ENCODE measurements at regions not wholly inside any gene's neighbourhood (a gene's known extent, or its start where the extent isn't known, plus 50 kb on each side); places are given as distances from the start of the nearest gene placed in this dataset.

- Histone ChIP-seq H3K27me3 (no peaks in the 10 kb centered on the region), H3K4me2 (no peak overlapping the region)
- TF ChIP-seq Cebpa-rat (IDR thresholded peaks at IDR 0.05) = no peak
Measured at GRCh38 chr7:31249671-31250070, 90.9 kb downstream of the NEUROD6 start.

GRCh38 chr7:31236868-31237267, 103.7 kb downstream of the NEUROD6 start:
- H3K9ac ChIP-seq = no peak overlapping the region
- no peak for TF ChIP-seq Cebpa-rat (IDR thresholded peaks at IDR 0.05)
- peaks cover 21% of the 10 kb centered on the region for H3K4me1 ChIP-seq
- no peaks in the 10 kb centered on the region for H3K9me3 ChIP-seq
- H3K36me3 ChIP-seq = no peaks in the 10 kb centered on the region
- H3K27me3 ChIP-seq = no peaks in the 10 kb centered on the region
- no peak overlapping the region for H3K4me2 ChIP-seq
- H3K27ac ChIP-seq = no peak overlapping the region
- H3K4me3 ChIP-seq = no peak overlapping the region
- H4K20me1 ChIP-seq = no peaks in the 10 kb centered on the region

More at GRCh38 chr7:31249671-31250070, 90.9 kb downstream of the NEUROD6 start:
- H4K20me1 ChIP-seq = no peaks in the 10 kb centered on the region
- H3K36me3 ChIP-seq = no peaks in the 10 kb centered on the region
- H3K9me3 ChIP-seq = no peaks in the 10 kb centered on the region
- no peak overlapping the region for H3K27ac ChIP-seq
- H3K4me3 ChIP-seq = no peak overlapping the region
- H3K9ac ChIP-seq = no peak overlapping the region
- no peaks in the 10 kb centered on the region for H3K4me1 ChIP-seq

- no peak overlapping the region for H3K4me3 ChIP-seq
- H3K36me3 ChIP-seq = no peaks in the 10 kb centered on the region
- H4K20me1 ChIP-seq = no peaks in the 10 kb centered on the region
- H3K4me2 ChIP-seq = peak overlapping the region; percentile 52
- no peaks in the 10 kb centered on the region for H3K27me3 ChIP-seq
- no peak overlapping the region for H3K9ac ChIP-seq
- TF ChIP-seq Cebpa-rat (IDR thresholded peaks at IDR 0.05) = no peak
- H3K9me3 ChIP-seq = no peaks in the 10 kb centered on the region
- H3K27ac ChIP-seq = no peak overlapping the region
- peaks cover 21% of the 10 kb centered on the region for H3K4me1 ChIP-seq
Measured at GRCh38 chr7:31234836-31235605, 105.5 kb downstream of the NEUROD6 start.

DNA sequence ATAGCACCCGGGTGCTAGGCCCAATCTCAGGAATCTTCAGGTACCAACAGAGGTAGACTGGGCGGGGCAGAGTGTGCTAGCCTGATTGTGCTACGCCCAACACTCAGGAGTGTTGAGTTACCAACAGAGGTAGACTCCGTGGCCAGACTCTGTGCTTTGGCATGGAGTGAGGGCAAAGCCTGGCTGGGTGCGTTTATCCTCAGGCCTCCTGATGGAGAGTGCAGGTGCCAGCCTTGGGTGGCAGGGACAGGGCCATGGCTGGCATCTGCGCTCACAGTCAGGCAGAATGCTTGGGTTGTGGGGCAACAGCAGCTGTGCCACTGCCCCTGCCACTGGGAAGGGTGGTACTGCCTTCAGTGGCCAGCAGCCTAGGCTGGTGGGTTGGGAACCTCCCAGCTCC, 111.6 kb downstream of the NEUROD6 start:
- no peak overlapping the region for H3K4me3 ChIP-seq
- H3K9me3 ChIP-seq = peaks cover 47% of the 10 kb centered on the region
- TF ChIP-seq Cebpa-rat (IDR thresholded peaks at IDR 0.05) = no peak
- no peaks in the 10 kb centered on the region for H3K36me3 ChIP-seq
- H3K27ac ChIP-seq = no peak overlapping the region
- no peak overlapping the region for H3K9ac ChIP-seq
- H4K20me1 ChIP-seq = no peaks in the 10 kb centered on the region
- H3K27me3 ChIP-seq = no peaks in the 10 kb centered on the region
- H3K4me1 ChIP-seq = no peaks in the 10 kb centered on the region
- no peak overlapping the region for H3K4me2 ChIP-seq

GRCh38 chr7:31214751-31215150, 125.8 kb downstream of the NEUROD6 start:
- H4K20me1 ChIP-seq = no peaks in the 10 kb centered on the region

GRCh38 chr7:31211281-31211680, 129.2 kb downstream of the NEUROD6 start:
- no peaks in the 10 kb centered on the region for H3K9me3 ChIP-seq
- H4K20me1 ChIP-seq = no peaks in the 10 kb centered on the region
- H3K4me2 ChIP-seq = no peak overlapping the region
- H3K9ac ChIP-seq = no peak overlapping the region
- H3K4me3 ChIP-seq = no peak overlapping the region
- no peaks in the 10 kb centered on the region for H3K4me1 ChIP-seq
- no peaks in the 10 kb centered on the region for H3K27me3 ChIP-seq
- no peak for TF ChIP-seq Cebpa-rat (IDR thresholded peaks at IDR 0.05)
- H3K36me3 ChIP-seq = no peaks in the 10 kb centered on the region
- H3K27ac ChIP-seq = no peak overlapping the region

More at GRCh38 chr7:31214751-31215150, 125.8 kb downstream of the NEUROD6 start:
- Histone ChIP-seq H3K27me3 (no peaks in the 10 kb centered on the region), H3K4me2 (no peak overlapping the region), H3K4me3 (no peak overlapping the region), H3K9ac (no peak overlapping the region), H3K27ac (no peak overlapping the region), H3K36me3 (no peaks in the 10 kb centered on the region), H3K9me3 (no peaks in the 10 kb centered on the region), H3K4me1 (no peaks in the 10 kb centered on the region)
- TF ChIP-seq Cebpa-rat (IDR thresholded peaks at IDR 0.05) = no peak

GRCh38 chr7:31204071-31204470, 136.5 kb downstream of the NEUROD6 start:
- Histone ChIP-seq H3K36me3 (no peaks in the 10 kb centered on the region), H4K20me1 (no peaks in the 10 kb centered on the region), H3K4me3 (no peak overlapping the region), H3K9me3 (no peaks in the 10 kb centered on the region), H3K27me3 (no peaks in the 10 kb centered on the region), H3K4me2 (no peak overlapping the region), H3K27ac (no peak overlapping the region), H3K4me1 (no peaks in the 10 kb centered on the region), H3K9ac (no peak overlapping the region)
- TF ChIP-seq Cebpa-rat (IDR thresholded peaks at IDR 0.05) = no peak

GRCh38 chr7:31203551-31203950, 137.0 kb downstream of the NEUROD6 start:
- Histone ChIP-seq H3K9me3 (peaks cover 1% of the 10 kb centered on the region), H3K36me3 (no peaks in the 10 kb centered on the region)
- TF ChIP-seq Cebpa-rat (IDR thresholded peaks at IDR 0.05) = no peak

DNA sequence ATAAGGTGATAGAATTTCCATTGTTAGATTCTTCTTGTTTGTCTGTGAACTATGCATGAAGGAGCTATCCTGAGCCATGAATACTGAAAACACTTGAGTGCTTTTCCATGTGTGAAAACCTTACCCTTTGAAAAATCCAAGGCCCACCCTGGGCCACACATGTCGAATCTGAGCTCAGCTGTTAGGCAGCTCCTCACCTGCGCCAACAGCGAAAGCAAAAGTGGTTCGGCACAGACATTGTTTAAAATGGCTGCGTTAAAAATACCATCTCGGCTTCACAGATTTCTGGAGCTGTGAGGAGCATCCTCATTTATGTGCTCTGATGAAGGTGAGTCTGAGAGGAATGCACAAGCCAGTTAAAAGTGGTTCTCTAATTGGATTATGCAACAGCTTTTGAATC, 137.7 kb downstream of the NEUROD6 start:
- no peaks in the 10 kb centered on the region for H3K27me3 ChIP-seq
- peaks cover 9% of the 10 kb centered on the region for H3K9me3 ChIP-seq
- H4K20me1 ChIP-seq = no peaks in the 10 kb centered on the region
- TF ChIP-seq Cebpa-rat (IDR thresholded peaks at IDR 0.05) = no peak
- no peak overlapping the region for H3K27ac ChIP-seq
- no peaks in the 10 kb centered on the region for H3K4me1 ChIP-seq
- no peak overlapping the region for H3K4me2 ChIP-seq
- H3K36me3 ChIP-seq = no peaks in the 10 kb centered on the region
- H3K4me3 ChIP-seq = no peak overlapping the region
- no peak overlapping the region for H3K9ac ChIP-seq

More at GRCh38 chr7:31203551-31203950, 137.0 kb downstream of the NEUROD6 start:
- Histone ChIP-seq H3K4me2 (no peak overlapping the region), H3K27me3 (no peaks in the 10 kb centered on the region), H3K27ac (no peak overlapping the region), H4K20me1 (no peaks in the 10 kb centered on the region), H3K9ac (no peak overlapping the region), H3K4me1 (no peaks in the 10 kb centered on the region), H3K4me3 (no peak overlapping the region)

DNA sequence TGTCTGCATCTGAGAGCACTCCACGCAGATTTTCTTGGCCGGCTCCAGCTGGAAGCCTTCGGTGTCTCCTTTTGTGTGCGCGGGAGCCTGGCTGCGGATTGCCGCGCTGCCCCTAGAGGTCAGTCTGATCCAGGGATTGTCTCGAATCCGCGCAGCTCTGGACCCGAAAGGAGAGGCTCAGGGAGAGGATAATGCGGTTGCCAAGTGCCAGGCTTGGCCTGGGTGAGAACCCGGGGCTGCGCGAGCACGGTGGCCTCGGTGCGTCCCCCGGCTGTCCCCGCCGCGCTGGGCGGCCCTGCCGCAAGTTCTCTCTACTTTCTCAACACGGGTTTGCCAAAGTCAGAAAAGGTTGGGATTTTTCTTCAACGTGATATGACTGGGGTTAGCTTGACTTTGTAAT, 140.9 kb downstream of the ADCYAP1R1 start:
- no peak overlapping the region for H3K4me2 ChIP-seq
- TF ChIP-seq Cebpa-rat (IDR thresholded peaks at IDR 0.05) = no peak
- no peaks in the 10 kb centered on the region for H3K4me1 ChIP-seq

More for the DNA sequence above, 140.9 kb downstream of the ADCYAP1R1 start:
- no peaks in the 10 kb centered on the region for H3K27me3 ChIP-seq
- H3K27ac ChIP-seq = no peak overlapping the region
- no peaks in the 10 kb centered on the region for H3K36me3 ChIP-seq
- no peak overlapping the region for H3K9ac ChIP-seq
- H4K20me1 ChIP-seq = no peaks in the 10 kb centered on the region
- no peak overlapping the region for H3K4me3 ChIP-seq
- peaks cover 10% of the 10 kb centered on the region for H3K9me3 ChIP-seq
